H9 (cell line): ENCODE measurements at regions not wholly inside any gene's neighbourhood (a gene's known extent, or its start where the extent isn't known, plus 50 kb on each side); places are given as distances from the start of the nearest gene placed in this dataset.

Experiments
- DNase-seq: peaks from one replicate; pipeline ENCODE4 v3.0.0-alpha.2; 2017
- H2AFZ ChIP-seq: one replicate; pipeline ENCODE4 v1.6.1; 2013; ENCODE audit warnings: mild to moderate bottlenecking, low read length, control low read depth, moderate library complexity
- H2AK5ac ChIP-seq: 2 replicates; pipeline ENCODE4 v1.6.1; 2013; ENCODE audit warnings: low read length, control low read depth, mixed read lengths; ENCODE audit not compliant: insufficient read length
- H2BK120ac ChIP-seq: one replicate; pipeline ENCODE4 v1.6.1; 2013; ENCODE audit warnings: low read depth, mild to moderate bottlenecking, low read length, control low read depth, inconsistent platforms; ENCODE audit not compliant: poor library complexity, severe bottlenecking
- H2BK12ac ChIP-seq: 2 replicates; pipeline ENCODE4 v1.6.1; 2013; ENCODE audit warnings: low read length, control low read depth, mixed read lengths, low read depth; ENCODE audit not compliant: insufficient read length
- H2BK15ac ChIP-seq: 2 replicates; pipeline ENCODE4 v1.6.1; 2013; ENCODE audit warnings: low read depth, low read length, control low read depth
- H2BK20ac ChIP-seq: one replicate; pipeline ENCODE4 v1.6.1; 2013; ENCODE audit warnings: low read depth, mild to moderate bottlenecking, low read length, control low read depth, inconsistent platforms; ENCODE audit not compliant: poor library complexity, severe bottlenecking
- H2BK5ac ChIP-seq: 2 replicates; pipeline ENCODE4 v1.6.1; 2013; ENCODE audit warnings: low read length, control low read depth, mixed read lengths; ENCODE audit not compliant: insufficient read length
- H3K14ac ChIP-seq: 2 replicates; pipeline ENCODE4 v1.6.1; 2013; ENCODE audit warnings: low read length, control low read depth; ENCODE audit not compliant: insufficient read depth
- H3K18ac ChIP-seq: 2 replicates; pipeline ENCODE4 v1.6.1; 2013; ENCODE audit warnings: low read depth, mild to moderate bottlenecking, mixed read lengths, low read length, control low read depth; ENCODE audit not compliant: insufficient read length
- H3K23ac ChIP-seq: 2 replicates; pipeline ENCODE4 v1.6.1; 2013; ENCODE audit warnings: low read length, control low read depth, mixed read lengths, low read depth; ENCODE audit not compliant: insufficient read length
- H3K23me2 ChIP-seq: 2 replicates; pipeline ENCODE4 v1.6.1; 2013; ENCODE audit warnings: low read depth, mild to moderate bottlenecking, mixed read lengths, low read length, control low read depth; ENCODE audit not compliant: insufficient read length, poor library complexity, severe bottlenecking
- H3K27ac ChIP-seq: 2 replicates; pipeline ENCODE4 v1.5.1; 2013; ENCODE audit warnings: low read length, control low read depth, mixed read lengths, low read depth; ENCODE audit not compliant: insufficient read length
- H3K27me3 ChIP-seq: 2 replicates; pipeline ENCODE4 v1.6.1; 2013; ENCODE audit warnings: low read length, control low read depth, inconsistent platforms; ENCODE audit not compliant: insufficient read depth
- H3K4ac ChIP-seq: 2 replicates; pipeline ENCODE4 v1.6.1; 2013; ENCODE audit warnings: low read depth, mild to moderate bottlenecking, control low read depth, inconsistent platforms, low read length, moderate library complexity
- H3K4me1 ChIP-seq: 2 replicates; pipeline ENCODE4 v1.6.1; 2013; ENCODE audit warnings: low read length, control low read depth, inconsistent platforms; ENCODE audit not compliant: insufficient read depth
- H3K4me2 ChIP-seq: 2 replicates; pipeline ENCODE4 v1.6.1; 2013; ENCODE audit warnings: low read length, control low read depth, mixed read lengths; ENCODE audit not compliant: insufficient read length, insufficient read depth
- H3K56ac ChIP-seq: 2 replicates; pipeline ENCODE4 v1.6.1; 2013; ENCODE audit warnings: low read depth, mild to moderate bottlenecking, mixed read lengths, low read length, control low read depth; ENCODE audit not compliant: insufficient read length
- H3K79me1 ChIP-seq: 2 replicates; pipeline ENCODE4 v1.6.1; 2013; ENCODE audit warnings: low read depth, mild to moderate bottlenecking, moderate library complexity, low read length, control low read depth, inconsistent platforms; ENCODE audit not compliant: insufficient read depth, poor library complexity, severe bottlenecking
- H3K79me2 ChIP-seq: 2 replicates; pipeline ENCODE4 v1.6.1; 2013; ENCODE audit warnings: low read length, control low read depth, inconsistent platforms; ENCODE audit not compliant: insufficient read depth
- H3K9ac ChIP-seq: 2 replicates; pipeline ENCODE4 v1.6.1; 2013; ENCODE audit warnings: low read length, control low read depth, mixed read lengths; ENCODE audit not compliant: insufficient read length; ENCODE audit errors: extremely low read depth
- H3K9me3 ChIP-seq: one replicate; pipeline ENCODE4 v1.6.1; 2013; ENCODE audit warnings: low read depth, low read length, inconsistent platforms; ENCODE audit not compliant: control insufficient read depth
- H3T11ph ChIP-seq: one replicate; pipeline ENCODE4 v1.6.1; 2013; ENCODE audit warnings: mild to moderate bottlenecking, low read length, control low read depth, inconsistent platforms
- H4K20me1 ChIP-seq: one replicate; pipeline ENCODE4 v1.6.1; 2013; ENCODE audit not compliant: control insufficient read depth, insufficient read length, insufficient read depth
- H4K5ac ChIP-seq: 2 replicates; pipeline ENCODE4 v1.6.1; 2013; ENCODE audit warnings: low read depth, mild to moderate bottlenecking, mixed read lengths, low read length, control low read depth; ENCODE audit not compliant: insufficient read length
- H4K8ac ChIP-seq: replicated peaks from 2 replicates; pipeline ENCODE4 v1.6.1; 2013; ENCODE audit warnings: low read length, control low read depth, mixed read lengths, low read depth; ENCODE audit not compliant: insufficient read length
- H4K91ac ChIP-seq: 2 replicates; pipeline ENCODE4 v1.6.1; 2013; ENCODE audit warnings: low read depth, mild to moderate bottlenecking, moderate library complexity, mixed read lengths, low read length, control low read depth; ENCODE audit not compliant: insufficient read length
- H3K27ac Mint-ChIP-seq, 3 experiments: 2 replicates in 2 of 3; 3 replicates in 1 of 3; pipeline ENCODE4 v1.8.0; 2020 to 2021; ENCODE audit warnings: mixed read lengths in 3 of 3, mild to moderate bottlenecking in 1 of 3, moderate library complexity in 1 of 3
- H3K27me3 Mint-ChIP-seq: 2 replicates; pipeline ENCODE4 v1.8.0; 2021; ENCODE audit warnings: low read depth, mild to moderate bottlenecking, moderate library complexity, mixed read lengths
- H3K36me3 Mint-ChIP-seq, 3 experiments: 2 replicates in 2 of 3; 3 replicates in 1 of 3; pipeline ENCODE4 v1.8.0; 2020 to 2021; ENCODE audit warnings: low read depth in 3 of 3, mixed read lengths in 3 of 3; ENCODE audit not compliant: insufficient read depth in 1 of 3
- H3K4me1 Mint-ChIP-seq, 2 experiments: 2 replicates each; pipeline ENCODE4 v1.8.0; 2020; ENCODE audit warnings: mixed read lengths in 2 of 2
- H3K4me3 Mint-ChIP-seq, 2 experiments: 2 replicates in 1 of 2; 3 replicates in 1 of 2; pipeline ENCODE4 v1.8.0; 2020 to 2021; ENCODE audit warnings: mild to moderate bottlenecking in 2 of 2, mixed read lengths in 2 of 2, moderate library complexity in 1 of 2
- H3K9me3 Mint-ChIP-seq, 2 experiments: 2 replicates in 1 of 2; 3 replicates in 1 of 2; pipeline ENCODE4 v1.8.0; 2020; ENCODE audit warnings: mild to moderate bottlenecking in 2 of 2, mixed read lengths in 2 of 2, moderate library complexity in 1 of 2
- CTCF ChIP-seq: fragments of 200-600 bp; sonication (generic); conservative IDR thresholded peaks from 3 replicates; pipeline ENCODE4 v1.8.0; 2021; ENCODE audit warnings: antibody characterized with exemption, mild to moderate bottlenecking
- WGBS: extraction: QIAGEN DNeasy Blood & Tissue Kit; methylation state at CpG from one replicate; pipeline ENCODE4 v1.1.7; 2013; ENCODE audit warnings: missing lambda C conversion rate, low lambda C conversion rate, mixed read lengths; ENCODE audit not compliant: insufficient read length; ENCODE audit errors: extremely low coverage; 5-methylcytosine and 5-hydroxymethylcytosine counted together

- no peak for TF ChIP-seq CTCF
- Histone ChIP-seq H4K8ac (no peak overlapping the region), H3K23me2 (no peaks in the 10 kb centered on the region), H3K9ac (no peak overlapping the region), H3K79me1 (no peaks in the 10 kb centered on the region), H3K27ac (no peak overlapping the region), H3K4me2 (no peak overlapping the region), H3K9me3 (no peaks in the 10 kb centered on the region), H4K20me1 (no peaks in the 10 kb centered on the region), H3K56ac (no peak overlapping the region), H3K4me1 (no peaks in the 10 kb centered on the region), H3K18ac (no peak overlapping the region), H4K91ac (no peak overlapping the region), H3K23ac (no peak overlapping the region), H2AK5ac (no peak overlapping the region), H3K4ac (no peak overlapping the region), H3T11ph (no peak overlapping the region), H3K27me3 (no peaks in the 10 kb centered on the region), H3K14ac (no peak overlapping the region), H2BK15ac (no peak overlapping the region), H3K79me2 (no peaks in the 10 kb centered on the region), H2AFZ (no peak overlapping the region), H2BK120ac (no peak overlapping the region), H4K5ac (no peak overlapping the region), H2BK12ac (no peak overlapping the region), H2BK20ac (no peak overlapping the region), H2BK5ac (no peak overlapping the region)
- no peak for DNase-seq
- Mint-ChIP-seq H3K27ac (no peak overlapping the region), H3K9me3 (no peaks in the 10 kb centered on the region), H3K36me3 (no peaks in the 10 kb centered on the region), H3K4me3 (no peak overlapping the region), H3K27me3 (no peaks in the 10 kb centered on the region; the same call in 1 of the 2 replicates), H3K4me1 (no peaks in the 10 kb centered on the region)
- WGBS: no CpG with 5 or more reads among the region's 3 CpGs
Observed at GRCh38 chr5:110963495-110963894, 108.0 kb upstream of the TSLP start.
